Cardiac muscle cell (in vitro differentiated cells and primary cell): ENCODE measurements at regions not wholly inside any gene's neighbourhood (a gene's known extent, or its start where the extent isn't known, plus 50 kb on each side); places are given as distances from the start of the nearest gene placed in this dataset.

ENCODE experiments used
- DNase-seq, 2 donors: peaks; one replicate each; pipeline versions ENCODE4 v3.0.0 to v3.0.0-alpha.2; 2010 to 2017; ENCODE audit warnings: low read depth in 1 of 2, low spot score in 1 of 2
- H3K27ac ChIP-seq: fragments of 200-600 bp; sonication (generic); 2 replicates; pipeline ENCODE4 v1.5.1; 2016
- H3K27me3 ChIP-seq: fragments of 200-600 bp; sonication (generic); 2 replicates; pipeline ENCODE4 v1.6.0; 2016; ENCODE audit warnings: control low read depth
- H3K36me3 ChIP-seq: fragments of 200-600 bp; sonication (generic); 2 replicates; pipeline ENCODE4 v1.5.1; 2016; ENCODE audit warnings: control low read depth
- H3K4me1 ChIP-seq: fragments of 200-600 bp; sonication (generic); 2 replicates; pipeline ENCODE4 v1.8.1; 2017; ENCODE audit warnings: low read depth, mild to moderate bottlenecking, mixed run types
- H3K4me3 ChIP-seq: fragments of 200-600 bp; sonication (generic); 2 replicates; pipeline ENCODE4 v1.5.1; 2016; ENCODE audit warnings: mild to moderate bottlenecking
- H3K9me3 ChIP-seq: fragments of 200-600 bp; sonication (generic); 2 replicates; pipeline ENCODE4 v1.5.1; 2017; ENCODE audit warnings: low read depth, mild to moderate bottlenecking, control low read depth
- TF ChIP-seq, protein P1 (sequence below): IDR thresholded peaks from 2 replicates; pipeline ENCODE4 v1.5.1; 2012; ENCODE audit warnings: low read depth, mild to moderate bottlenecking, low read length

DNA sequence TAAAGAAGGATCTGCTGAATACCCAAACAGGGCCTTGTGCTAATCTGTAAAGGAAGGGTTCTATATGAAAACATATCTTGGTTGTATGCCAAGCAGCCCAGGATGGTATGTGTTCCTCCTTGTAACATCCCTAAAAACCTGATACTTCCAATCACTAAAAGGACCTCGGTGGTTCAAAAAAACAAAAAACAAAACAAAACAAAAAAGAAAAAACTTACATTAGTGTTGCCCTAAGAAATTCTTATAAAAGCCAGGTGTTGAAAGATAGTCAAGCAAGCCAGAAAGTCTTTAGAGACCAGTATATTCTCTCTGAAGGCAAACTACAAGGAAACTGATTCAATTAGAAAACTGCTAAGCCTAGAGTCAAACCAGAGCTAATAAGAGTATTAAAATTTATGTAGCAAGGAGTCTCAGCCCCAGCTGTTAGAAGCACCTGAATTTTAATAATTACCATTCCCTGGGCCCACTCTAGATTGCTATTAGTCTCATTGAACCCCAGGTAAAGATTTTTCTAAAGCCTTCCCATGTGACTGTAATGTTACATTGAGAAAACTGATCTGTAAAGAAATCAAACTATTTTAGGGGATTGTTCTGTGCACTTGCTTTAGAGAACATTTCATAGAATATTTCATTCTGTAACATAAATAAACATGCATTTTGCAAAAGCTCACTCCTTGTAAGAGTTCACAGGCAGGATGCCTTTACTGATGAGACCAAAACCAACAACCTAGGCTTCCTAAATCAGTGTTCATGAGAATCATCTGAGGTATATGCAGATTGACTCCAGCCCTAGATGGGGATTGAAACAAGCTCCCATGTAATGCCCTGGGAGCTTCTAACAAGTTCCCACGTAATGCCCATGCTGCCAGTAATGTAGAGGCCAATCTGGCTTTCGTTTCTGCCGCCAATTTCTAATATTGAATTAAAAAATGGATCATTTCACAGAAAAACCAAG, 95.2 kb upstream of the BTN3A2 start:
- no peaks in the 10 kb centered on the region for H3K9me3 ChIP-seq
- DNase-seq: peak in 1 of 2 donors; percentile 11
- TF ChIP-seq, protein P1, sequence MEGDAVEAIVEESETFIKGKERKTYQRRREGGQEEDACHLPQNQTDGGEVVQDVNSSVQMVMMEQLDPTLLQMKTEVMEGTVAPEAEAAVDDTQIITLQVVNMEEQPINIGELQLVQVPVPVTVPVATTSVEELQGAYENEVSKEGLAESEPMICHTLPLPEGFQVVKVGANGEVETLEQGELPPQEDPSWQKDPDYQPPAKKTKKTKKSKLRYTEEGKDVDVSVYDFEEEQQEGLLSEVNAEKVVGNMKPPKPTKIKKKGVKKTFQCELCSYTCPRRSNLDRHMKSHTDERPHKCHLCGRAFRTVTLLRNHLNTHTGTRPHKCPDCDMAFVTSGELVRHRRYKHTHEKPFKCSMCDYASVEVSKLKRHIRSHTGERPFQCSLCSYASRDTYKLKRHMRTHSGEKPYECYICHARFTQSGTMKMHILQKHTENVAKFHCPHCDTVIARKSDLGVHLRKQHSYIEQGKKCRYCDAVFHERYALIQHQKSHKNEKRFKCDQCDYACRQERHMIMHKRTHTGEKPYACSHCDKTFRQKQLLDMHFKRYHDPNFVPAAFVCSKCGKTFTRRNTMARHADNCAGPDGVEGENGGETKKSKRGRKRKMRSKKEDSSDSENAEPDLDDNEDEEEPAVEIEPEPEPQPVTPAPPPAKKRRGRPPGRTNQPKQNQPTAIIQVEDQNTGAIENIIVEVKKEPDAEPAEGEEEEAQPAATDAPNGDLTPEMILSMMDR: no peak
- H3K36me3 ChIP-seq: no peaks in the 10 kb centered on the region
- H3K27me3 ChIP-seq: no peaks in the 10 kb centered on the region
- H3K4me3 ChIP-seq: peak overlapping the region; percentile 32
- peaks cover 15% of the 10 kb centered on the region for H3K4me1 ChIP-seq
- no peak overlapping the region for H3K27ac ChIP-seq

DNA sequence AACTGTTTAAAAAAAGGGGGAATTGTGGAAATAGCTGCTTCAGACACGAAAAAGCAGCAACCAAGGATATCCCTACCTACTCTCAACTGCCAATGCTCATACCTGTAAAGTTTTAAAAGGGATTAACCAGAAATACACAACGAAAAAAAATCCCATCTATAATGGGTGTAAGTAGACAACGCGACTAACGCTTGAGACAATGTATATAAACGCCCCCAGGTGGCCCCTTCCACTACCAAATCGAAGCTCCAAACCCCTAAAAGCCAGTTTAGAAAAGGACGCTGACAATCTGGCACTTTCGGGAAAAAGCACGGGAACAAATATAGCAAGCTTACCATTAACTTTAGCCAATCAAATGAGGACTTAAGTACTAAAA, 94.5 kb upstream of the BTN3A2 start:
- Histone ChIP-seq H3K4me1 (peaks cover 15% of the 10 kb centered on the region), H3K27ac (peak overlapping the region; percentile 65), H3K4me3 (peak overlapping the region; percentile 32), H3K9me3 (no peaks in the 10 kb centered on the region), H3K27me3 (no peaks in the 10 kb centered on the region), H3K36me3 (no peaks in the 10 kb centered on the region)
- TF ChIP-seq, protein P1: no peak
- peak in 1 of 2 donors; percentile 25 for DNase-seq

DNA sequence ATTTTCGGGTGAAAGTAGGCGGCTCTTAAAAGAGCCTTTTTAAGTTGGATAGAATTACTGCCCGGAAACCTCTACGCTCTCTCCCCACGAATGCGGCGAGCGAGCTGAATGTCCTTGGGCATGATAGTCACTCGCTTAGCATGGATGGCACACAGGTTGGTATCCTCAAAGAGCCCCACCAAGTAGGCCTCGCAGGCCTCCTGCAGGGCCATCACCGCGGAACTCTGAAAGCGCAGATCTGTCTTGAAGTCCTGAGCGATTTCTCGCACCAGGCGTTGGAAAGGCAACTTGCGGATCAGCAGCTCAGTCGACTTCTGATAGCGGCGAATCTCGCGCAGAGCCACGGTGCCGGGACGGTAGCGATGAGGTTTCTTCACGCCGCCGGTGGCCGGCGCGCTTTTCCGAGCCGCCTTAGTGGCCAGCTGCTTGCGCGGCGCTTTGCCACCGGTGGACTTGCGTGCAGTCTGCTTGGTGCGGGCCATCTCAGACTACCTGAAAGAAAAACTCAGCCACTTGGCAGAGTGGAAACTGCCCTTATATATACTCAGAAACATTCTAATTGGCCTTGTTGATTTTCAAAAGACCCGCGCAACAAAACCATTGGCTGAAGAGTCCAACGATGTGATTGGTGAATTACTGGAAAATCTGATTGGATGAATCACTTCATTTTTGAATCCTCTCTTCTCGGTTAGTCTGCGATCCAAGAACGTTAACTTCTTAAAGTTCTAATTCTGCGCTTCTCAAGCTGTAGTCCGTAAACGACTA, 93.9 kb upstream of the BTN3A2 start:
- peaks cover 15% of the 10 kb centered on the region for H3K4me1 ChIP-seq
- H3K27ac ChIP-seq: peak overlapping the region; percentile 86
- no peaks in the 10 kb centered on the region for H3K36me3 ChIP-seq
- H3K4me3 ChIP-seq: peak overlapping the region; percentile 32
- H3K27me3 ChIP-seq: no peaks in the 10 kb centered on the region
- TF ChIP-seq, protein P1: no peak
- H3K9me3 ChIP-seq: no peaks in the 10 kb centered on the region
- peak; percentile 90 for DNase-seq

DNA sequence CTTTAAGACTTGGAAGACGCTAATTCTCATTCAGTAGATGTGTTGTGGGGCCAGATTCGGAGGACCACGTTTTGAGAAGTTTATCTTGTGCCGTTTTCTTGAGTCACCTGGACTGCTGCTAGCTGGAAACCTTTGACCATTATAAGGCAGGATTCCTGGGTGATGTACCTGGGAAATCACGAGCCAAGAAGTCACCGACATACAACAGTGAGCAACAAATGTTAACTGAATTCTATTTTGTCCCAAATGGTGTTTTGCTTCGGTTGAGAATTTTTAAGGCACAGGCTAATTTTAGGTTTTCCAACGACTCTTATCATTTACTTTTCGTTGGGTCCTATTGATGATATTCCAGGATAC, 93.4 kb upstream of the BTN3A2 start:
- TF ChIP-seq, protein P1: no peak
- no peaks in the 10 kb centered on the region for H3K9me3 ChIP-seq
- H3K36me3 ChIP-seq: no peaks in the 10 kb centered on the region
- peak overlapping the region; percentile 86 for H3K27ac ChIP-seq
- no peaks in the 10 kb centered on the region for H3K27me3 ChIP-seq
- DNase-seq: no peak
- peak overlapping the region; percentile 32 for H3K4me3 ChIP-seq
- peaks cover 15% of the 10 kb centered on the region for H3K4me1 ChIP-seq

DNA sequence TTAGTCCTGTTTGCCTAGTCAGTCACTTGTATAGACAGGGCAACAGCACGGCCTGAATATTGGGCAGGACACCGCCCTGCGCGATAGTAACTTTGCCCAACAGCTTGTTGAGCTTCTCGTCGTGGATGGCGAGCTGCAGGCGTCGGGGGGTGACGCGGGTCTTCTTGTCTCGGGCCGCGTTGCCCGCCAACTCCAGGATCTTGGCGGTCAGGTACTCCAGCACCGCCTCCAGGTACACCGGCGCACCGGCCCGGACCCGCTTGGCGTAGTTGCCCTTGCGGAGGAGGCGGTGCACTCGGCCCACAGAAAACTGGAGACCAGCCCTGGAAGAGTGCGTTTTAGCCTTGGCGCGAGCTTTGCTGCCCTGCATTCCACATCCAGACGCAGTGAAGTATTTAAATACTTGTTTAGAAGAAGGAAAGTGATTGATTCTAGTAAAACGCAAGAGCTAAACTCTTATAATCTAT, 92.8 kb upstream of the BTN3A2 start:
- TF ChIP-seq, protein P1: no peak
- DNase-seq: peak in 1 of 2 donors; percentile 67

More for the DNA sequence above, 92.8 kb upstream of the BTN3A2 start:
- peak overlapping the region; percentile 32 for H3K4me3 ChIP-seq
- H3K4me1 ChIP-seq: peaks cover 15% of the 10 kb centered on the region
- H3K36me3 ChIP-seq: no peaks in the 10 kb centered on the region
- peak overlapping the region; percentile 86 for H3K27ac ChIP-seq
- H3K9me3 ChIP-seq: no peaks in the 10 kb centered on the region
- H3K27me3 ChIP-seq: no peaks in the 10 kb centered on the region
